ENCODE measurements at regions not wholly inside any gene's neighbourhood (a gene's known extent, or its start where the extent isn't known, plus 50 kb on each side); places are given as distances from the start of the nearest gene placed in this dataset.

DNA sequence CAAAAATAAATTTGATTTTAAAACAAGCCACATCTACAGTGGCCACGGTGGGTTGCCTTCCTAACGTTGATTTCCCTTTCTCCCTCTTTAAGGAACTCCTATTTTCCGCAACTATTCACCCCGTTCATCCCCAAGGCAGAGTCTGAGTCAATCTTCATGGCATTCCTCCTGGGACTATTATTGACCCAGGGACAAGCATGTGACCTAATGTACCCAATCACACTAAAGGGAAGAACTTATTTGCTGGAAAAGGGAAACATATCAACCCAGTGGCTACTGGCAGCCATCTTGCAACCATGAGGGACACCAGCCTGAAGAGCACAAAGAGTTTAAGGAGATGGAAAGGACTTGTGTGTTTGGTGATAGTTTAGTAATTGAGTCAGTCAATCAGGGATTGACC, 55.4 kb upstream of the ARHGEF3 start:
- Mint-ChIP-seq H3K9me3 (peaks cover 3% of the 10 kb centered on the region; the same call in 1 of the 2 replicates), H3K27ac (no peak overlapping the region), H3K4me1 (peaks cover 12% of the 10 kb centered on the region), H3K27me3 (ENCODE audit: low read depth) (no peaks in the 10 kb centered on the region), H3K36me3 (no peaks in the 10 kb centered on the region), H3K4me3 (no peak overlapping the region)
- TF ChIP-seq GTF2I (CRISPR knock-in tag; conservative IDR thresholded peaks at IDR 0.05) (no peak), JUN (CRISPR knock-in tag; IDR thresholded peaks at IDR 0.05) (no peak), NFYB (CRISPR knock-in tag; conservative IDR thresholded peaks at IDR 0.05; ENCODE audit: low read depth) (no peak), SMAD3 (CRISPR knock-in tag; IDR thresholded peaks at IDR 0.05; ENCODE audit: borderline replicate concordance) (no peak)
- TF ChIP-seq, protein P1, sequence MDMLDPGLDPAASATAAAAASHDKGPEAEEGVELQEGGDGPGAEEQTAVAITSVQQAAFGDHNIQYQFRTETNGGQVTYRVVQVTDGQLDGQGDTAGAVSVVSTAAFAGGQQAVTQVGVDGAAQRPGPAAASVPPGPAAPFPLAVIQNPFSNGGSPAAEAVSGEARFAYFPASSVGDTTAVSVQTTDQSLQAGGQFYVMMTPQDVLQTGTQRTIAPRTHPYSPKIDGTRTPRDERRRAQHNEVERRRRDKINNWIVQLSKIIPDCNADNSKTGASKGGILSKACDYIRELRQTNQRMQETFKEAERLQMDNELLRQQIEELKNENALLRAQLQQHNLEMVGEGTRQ (CRISPR knock-in tag; IDR thresholded peaks at IDR 0.05) = no peak
- TF ChIP-seq, protein P2, sequence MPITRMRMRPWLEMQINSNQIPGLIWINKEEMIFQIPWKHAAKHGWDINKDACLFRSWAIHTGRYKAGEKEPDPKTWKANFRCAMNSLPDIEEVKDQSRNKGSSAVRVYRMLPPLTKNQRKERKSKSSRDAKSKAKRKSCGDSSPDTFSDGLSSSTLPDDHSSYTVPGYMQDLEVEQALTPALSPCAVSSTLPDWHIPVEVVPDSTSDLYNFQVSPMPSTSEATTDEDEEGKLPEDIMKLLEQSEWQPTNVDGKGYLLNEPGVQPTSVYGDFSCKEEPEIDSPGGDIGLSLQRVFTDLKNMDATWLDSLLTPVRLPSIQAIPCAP (CRISPR knock-in tag; IDR thresholded peaks at IDR 0.05) = no peak
- ATAC-seq (no peak), DNase-seq (ENCODE audit: low spot score) (no peak)
- ChIA-PET CTCF (interaction anchor here (0.7 kb wide), 1 partner anchor 56 kb away, joined by 3 read pairs; the partner anchor contains the start of gene ARHGEF3), POLR2A (no interaction called here)

DNA sequence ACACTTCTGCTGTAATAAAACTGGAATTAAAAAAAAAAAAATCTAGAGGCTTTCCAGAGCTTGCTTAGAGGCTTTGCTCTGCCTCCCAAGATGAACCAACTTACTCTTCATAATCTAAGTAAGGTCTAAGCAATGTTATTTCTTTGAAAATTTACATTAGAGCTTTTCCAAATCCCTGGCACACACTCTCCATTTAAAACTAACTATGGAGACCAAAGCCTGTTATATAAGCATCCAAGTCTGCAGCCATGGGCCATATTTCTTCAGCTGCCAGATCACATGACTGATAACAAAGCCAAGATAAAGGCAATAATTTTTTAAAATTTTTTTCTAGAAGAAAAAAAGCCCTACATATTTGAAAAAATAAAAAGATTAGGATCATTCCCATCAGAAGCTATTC, 55.0 kb upstream of the ARHGEF3 start:
- Mint-ChIP-seq H3K4me3 (no peak overlapping the region), H3K4me1 (peaks cover 12% of the 10 kb centered on the region), H3K9me3 (peaks cover 3% of the 10 kb centered on the region; the same call in 1 of the 2 replicates), H3K27me3 (ENCODE audit: low read depth) (no peaks in the 10 kb centered on the region), H3K36me3 (no peaks in the 10 kb centered on the region), H3K27ac (no peak overlapping the region)
- ATAC-seq (no peak), DNase-seq (ENCODE audit: low spot score) (no peak)
- ChIA-PET POLR2A (no interaction called here), CTCF (interaction anchor here (0.7 kb wide), 1 partner anchor 55 kb away, joined by 3 read pairs; the partner anchor contains the start of gene ARHGEF3)
- no peak for TF ChIP-seq JUN (CRISPR knock-in tag; IDR thresholded peaks at IDR 0.05)
- TF ChIP-seq, protein P3, sequence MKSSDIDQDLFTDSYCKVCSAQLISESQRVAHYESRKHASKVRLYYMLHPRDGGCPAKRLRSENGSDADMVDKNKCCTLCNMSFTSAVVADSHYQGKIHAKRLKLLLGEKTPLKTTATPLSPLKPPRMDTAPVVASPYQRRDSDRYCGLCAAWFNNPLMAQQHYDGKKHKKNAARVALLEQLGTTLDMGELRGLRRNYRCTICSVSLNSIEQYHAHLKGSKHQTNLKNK (CRISPR knock-in tag; IDR thresholded peaks at IDR 0.05) = no peak
- TF ChIP-seq, protein P4, sequence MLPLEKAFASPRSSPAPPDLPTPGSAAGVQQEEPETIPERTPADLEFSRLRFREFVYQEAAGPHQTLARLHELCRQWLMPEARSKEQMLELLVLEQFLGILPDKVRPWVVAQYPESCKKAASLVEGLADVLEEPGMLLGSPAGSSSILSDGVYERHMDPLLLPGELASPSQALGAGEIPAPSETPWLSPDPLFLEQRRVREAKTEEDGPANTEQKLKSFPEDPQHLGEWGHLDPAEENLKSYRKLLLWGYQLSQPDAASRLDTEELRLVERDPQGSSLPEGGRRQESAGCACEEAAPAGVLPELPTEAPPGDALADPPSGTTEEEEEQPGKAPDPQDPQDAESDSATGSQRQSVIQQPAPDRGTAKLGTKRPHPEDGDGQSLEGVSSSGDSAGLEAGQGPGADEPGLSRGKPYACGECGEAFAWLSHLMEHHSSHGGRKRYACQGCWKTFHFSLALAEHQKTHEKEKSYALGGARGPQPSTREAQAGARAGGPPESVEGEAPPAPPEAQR (CRISPR knock-in tag; IDR thresholded peaks at IDR 0.05) = no peak
- no peak for TF ChIP-seq ZNF416 (CRISPR knock-in tag; IDR thresholded peaks at IDR 0.05)
- TF ChIP-seq FOXK1 (CRISPR knock-in tag; IDR thresholded peaks at IDR 0.05) = no peak
- TF ChIP-seq, protein P5, sequence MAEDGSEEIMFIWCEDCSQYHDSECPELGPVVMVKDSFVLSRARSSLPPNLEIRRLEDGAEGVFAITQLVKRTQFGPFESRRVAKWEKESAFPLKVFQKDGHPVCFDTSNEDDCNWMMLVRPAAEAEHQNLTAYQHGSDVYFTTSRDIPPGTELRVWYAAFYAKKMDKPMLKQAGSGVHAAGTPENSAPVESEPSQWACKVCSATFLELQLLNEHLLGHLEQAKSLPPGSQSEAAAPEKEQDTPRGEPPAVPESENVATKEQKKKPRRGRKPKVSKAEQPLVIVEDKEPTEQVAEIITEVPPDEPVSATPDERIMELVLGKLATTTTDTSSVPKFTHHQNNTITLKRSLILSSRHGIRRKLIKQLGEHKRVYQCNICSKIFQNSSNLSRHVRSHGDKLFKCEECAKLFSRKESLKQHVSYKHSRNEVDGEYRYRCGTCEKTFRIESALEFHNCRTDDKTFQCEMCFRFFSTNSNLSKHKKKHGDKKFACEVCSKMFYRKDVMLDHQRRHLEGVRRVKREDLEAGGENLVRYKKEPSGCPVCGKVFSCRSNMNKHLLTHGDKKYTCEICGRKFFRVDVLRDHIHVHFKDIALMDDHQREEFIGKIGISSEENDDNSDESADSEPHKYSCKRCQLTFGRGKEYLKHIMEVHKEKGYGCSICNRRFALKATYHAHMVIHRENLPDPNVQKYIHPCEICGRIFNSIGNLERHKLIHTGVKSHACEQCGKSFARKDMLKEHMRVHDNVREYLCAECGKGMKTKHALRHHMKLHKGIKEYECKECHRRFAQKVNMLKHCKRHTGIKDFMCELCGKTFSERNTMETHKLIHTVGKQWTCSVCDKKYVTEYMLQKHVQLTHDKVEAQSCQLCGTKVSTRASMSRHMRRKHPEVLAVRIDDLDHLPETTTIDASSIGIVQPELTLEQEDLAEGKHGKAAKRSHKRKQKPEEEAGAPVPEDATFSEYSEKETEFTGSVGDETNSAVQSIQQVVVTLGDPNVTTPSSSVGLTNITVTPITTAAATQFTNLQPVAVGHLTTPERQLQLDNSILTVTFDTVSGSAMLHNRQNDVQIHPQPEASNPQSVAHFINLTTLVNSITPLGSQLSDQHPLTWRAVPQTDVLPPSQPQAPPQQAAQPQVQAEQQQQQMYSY (CRISPR knock-in tag; IDR thresholded peaks at IDR 0.05) = no peak
- no peak for TF ChIP-seq ZNF317 (CRISPR knock-in tag; IDR thresholded peaks at IDR 0.05; ENCODE audit: borderline replicate concordance, low read depth)
- TF ChIP-seq, protein P6, sequence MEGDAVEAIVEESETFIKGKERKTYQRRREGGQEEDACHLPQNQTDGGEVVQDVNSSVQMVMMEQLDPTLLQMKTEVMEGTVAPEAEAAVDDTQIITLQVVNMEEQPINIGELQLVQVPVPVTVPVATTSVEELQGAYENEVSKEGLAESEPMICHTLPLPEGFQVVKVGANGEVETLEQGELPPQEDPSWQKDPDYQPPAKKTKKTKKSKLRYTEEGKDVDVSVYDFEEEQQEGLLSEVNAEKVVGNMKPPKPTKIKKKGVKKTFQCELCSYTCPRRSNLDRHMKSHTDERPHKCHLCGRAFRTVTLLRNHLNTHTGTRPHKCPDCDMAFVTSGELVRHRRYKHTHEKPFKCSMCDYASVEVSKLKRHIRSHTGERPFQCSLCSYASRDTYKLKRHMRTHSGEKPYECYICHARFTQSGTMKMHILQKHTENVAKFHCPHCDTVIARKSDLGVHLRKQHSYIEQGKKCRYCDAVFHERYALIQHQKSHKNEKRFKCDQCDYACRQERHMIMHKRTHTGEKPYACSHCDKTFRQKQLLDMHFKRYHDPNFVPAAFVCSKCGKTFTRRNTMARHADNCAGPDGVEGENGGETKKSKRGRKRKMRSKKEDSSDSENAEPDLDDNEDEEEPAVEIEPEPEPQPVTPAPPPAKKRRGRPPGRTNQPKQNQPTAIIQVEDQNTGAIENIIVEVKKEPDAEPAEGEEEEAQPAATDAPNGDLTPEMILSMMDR (IDR thresholded peaks at IDR 0.05) = no peak
